SK-N-SH treated with all-trans-retinoic acid at 6 μM for 48 hours (cell line): ENCODE measurements at regions not wholly inside any gene's neighbourhood (a gene's known extent, or its start where the extent isn't known, plus 50 kb on each side); places are given as distances from the start of the nearest gene placed in this dataset.

ENCODE experiments used
- ATAC-seq: fragments of 200-7000 bp; cut with Tn5 transposase; 3 replicates; pipeline ENCODE4 v1.9.1; 2020; ENCODE audit warnings: mild to moderate bottlenecking, moderate library complexity
- ARNTL ChIP-seq: fragments of 450-650 bp; formaldehyde crosslinking; IDR thresholded peaks from 2 replicates; pipeline ENCODE4 v1.5.0; 2020; ENCODE audit warnings: low read depth, mild to moderate bottlenecking, moderate library complexity, borderline replicate concordance
- BACH2 ChIP-seq: fragments of 250-450 bp; sonication (Bioruptor Pico); IDR thresholded peaks from 2 replicates; pipeline ENCODE4 v1.9.0; 2021; ENCODE audit warnings: mild to moderate bottlenecking, borderline replicate concordance
- CREB5 ChIP-seq: fragments of 250-450 bp; sonication (Bioruptor Pico); IDR thresholded peaks from 2 replicates; pipeline ENCODE4 v1.5.1; 2020; ENCODE audit warnings: low read depth, mild to moderate bottlenecking, moderate library complexity
- CSDC2 ChIP-seq: fragments of 250-450 bp; sonication (Bioruptor Pico); IDR thresholded peaks from 2 replicates; pipeline ENCODE4 v1.5.0; 2020; ENCODE audit warnings: mild to moderate bottlenecking, moderate library complexity
- CSRNP3 ChIP-seq: fragments of 250-450 bp; sonication (Bioruptor Pico); IDR thresholded peaks from 2 replicates; pipeline ENCODE4 v1.5.1; 2021; ENCODE audit warnings: mild to moderate bottlenecking, moderate library complexity
- ESRRG ChIP-seq: fragments of 250-450 bp; sonication (Bioruptor Pico); IDR thresholded peaks from 2 replicates; pipeline ENCODE4 v1.6.1; 2021; ENCODE audit warnings: mild to moderate bottlenecking
- ISL1 ChIP-seq: fragments of 250-450 bp; sonication (Bioruptor Pico); IDR thresholded peaks from 2 replicates; pipeline ENCODE4 v2.1.2; 2022; ENCODE audit warnings: mild to moderate bottlenecking, moderate library complexity
- OSR1 ChIP-seq: fragments of 250-450 bp; sonication (Bioruptor Pico); IDR thresholded peaks from 2 replicates; pipeline ENCODE4 v1.8.0; 2022; ENCODE audit warnings: moderate library complexity, mild to moderate bottlenecking, inconsistent platforms
- PATZ1 ChIP-seq: fragments of 250-450 bp; sonication (Bioruptor Pico); IDR thresholded peaks from 2 replicates; pipeline ENCODE4 v1.8.0; 2020; ENCODE audit warnings: mild to moderate bottlenecking, moderate library complexity, borderline replicate concordance
- POU6F1 ChIP-seq: fragments of 250-450 bp; sonication (Bioruptor Pico); IDR thresholded peaks from 2 replicates; pipeline ENCODE4 v1.8.0; 2021; ENCODE audit warnings: low read depth, mild to moderate bottlenecking, moderate library complexity, borderline replicate concordance
- PPARA ChIP-seq: fragments of 250-450 bp; sonication (Bioruptor Pico); IDR thresholded peaks from 2 replicates; pipeline ENCODE4 v1.5.0; 2020; ENCODE audit warnings: mild to moderate bottlenecking, borderline replicate concordance
- TCF4 ChIP-seq: fragments of 250-450 bp; sonication (Bioruptor Pico); IDR thresholded peaks from 2 replicates; pipeline ENCODE4 v1.8.0; 2021; ENCODE audit warnings: mild to moderate bottlenecking, moderate library complexity, borderline replicate concordance
- TOX ChIP-seq: fragments of 250-450 bp; sonication (Bioruptor Pico); IDR thresholded peaks from 2 replicates; pipeline ENCODE4 v1.8.0; 2021; ENCODE audit warnings: mild to moderate bottlenecking, moderate library complexity, borderline replicate concordance
- TSHZ2 ChIP-seq: fragments of 250-450 bp; sonication (Bioruptor Pico); IDR thresholded peaks from 2 replicates; pipeline ENCODE4 v1.5.0; 2020; ENCODE audit warnings: mild to moderate bottlenecking, moderate library complexity
- ZC3H10 ChIP-seq: fragments of 250-450 bp; sonication (Bioruptor Pico); IDR thresholded peaks from 2 replicates; pipeline ENCODE4 v1.5.1; 2021; ENCODE audit warnings: mild to moderate bottlenecking, moderate library complexity
- ZFP3 ChIP-seq: fragments of 250-450 bp; sonication (Bioruptor Pico); IDR thresholded peaks from 2 replicates; pipeline ENCODE4 v1.5.0; 2020; ENCODE audit warnings: mild to moderate bottlenecking, moderate library complexity
- ZNF70 ChIP-seq: fragments of 450-650 bp; formaldehyde crosslinking; IDR thresholded peaks from 2 replicates; pipeline ENCODE4 v1.5.0; 2020; ENCODE audit warnings: mild to moderate bottlenecking, moderate library complexity
- ZNF8 ChIP-seq: fragments of 450-650 bp; formaldehyde crosslinking; IDR thresholded peaks from 2 replicates; pipeline ENCODE4 v1.5.0; 2020; ENCODE audit warnings: mild to moderate bottlenecking, moderate library complexity

GRCh38 chr2:4258563-4258962, 555.2 kb downstream of the DCDC2C start:
- TF ChIP-seq ZNF8 (CRISPR knock-in tag) (no peak), OSR1 (CRISPR knock-in tag) (no peak), POU6F1 (CRISPR knock-in tag) (no peak), PATZ1 (CRISPR knock-in tag) (no peak), CSRNP3 (no peak), ISL1 (CRISPR knock-in tag) (no peak), PPARA (no peak), ARNTL (CRISPR knock-in tag) (no peak), CREB5 (CRISPR knock-in tag) (no peak), ZC3H10 (no peak), CSDC2 (CRISPR knock-in tag) (no peak), TSHZ2 (CRISPR knock-in tag) (no peak), TOX (CRISPR knock-in tag) (no peak), ZNF70 (CRISPR knock-in tag) (no peak), BACH2 (CRISPR knock-in tag) (no peak)
- no peak for ATAC-seq

- ATAC-seq = no peak
- TF ChIP-seq ZFP3 (no peak), PPARA (no peak), TOX (CRISPR knock-in tag) (no peak), CREB5 (CRISPR knock-in tag) (no peak), PATZ1 (CRISPR knock-in tag) (no peak), ZC3H10 (no peak), BACH2 (CRISPR knock-in tag) (no peak), TCF4 (CRISPR knock-in tag) (no peak), ISL1 (CRISPR knock-in tag) (no peak), CSDC2 (CRISPR knock-in tag) (no peak), TSHZ2 (CRISPR knock-in tag) (no peak), ZNF8 (CRISPR knock-in tag) (no peak), ZNF70 (CRISPR knock-in tag) (no peak), ESRRG (CRISPR knock-in tag) (no peak)
- TF ChIP-seq, all 23 proteins: peak for 0
Measured at GRCh38 chr2:4265936-4266335, 562.6 kb downstream of the DCDC2C start.
